ENCODE measurements at regions not wholly inside any gene's neighbourhood (a gene's known extent, or its start where the extent isn't known, plus 50 kb on each side); places are given as distances from the start of the nearest gene placed in this dataset.

DNA sequence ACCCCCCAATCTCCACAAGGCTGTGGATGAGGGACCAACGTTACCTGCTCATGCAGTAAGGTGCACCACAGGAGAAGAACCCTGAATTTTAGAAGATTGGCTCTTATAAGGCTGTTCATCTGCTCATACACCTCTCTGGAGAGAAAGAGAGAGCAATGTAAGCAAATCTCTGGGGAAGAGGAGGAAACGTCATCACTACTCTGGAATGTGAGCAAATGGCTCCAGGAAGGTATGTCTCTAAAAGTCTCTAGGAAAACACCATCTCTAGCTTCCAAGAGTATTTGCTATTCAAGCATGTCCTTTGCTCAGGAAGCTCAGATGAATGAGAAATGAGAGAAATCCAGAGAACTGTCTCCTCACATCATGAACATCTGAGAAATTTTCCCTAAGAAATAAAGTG, 235.4 kb downstream of the TBL1XR1 start:
- TF ChIP-seq POLR2A (IDR thresholded peaks at IDR 0.05; ENCODE audit: low read length) (no peak), GATA1 (IDR thresholded peaks at IDR 0.05; ENCODE audit: low read depth, low read length) (no peak)

All from erythroblast (primary cell).